Gastrocnemius medialis (tissue), 4 donors: ENCODE measurements at regions not wholly inside any gene's neighbourhood (a gene's known extent, or its start where the extent isn't known, plus 50 kb on each side); places are given as distances from the start of the nearest gene placed in this dataset.

ENCODE experiments used
- CTCF ChIP-seq, 5 experiments: fragments of 450-650 bp in 3 of 5; fragments of 200-600 bp in 2 of 5; sonication (generic) in 2 of 5; IDR thresholded peaks in 4 of 5; conservative IDR thresholded peaks in 1 of 5; 1 replicate in 4 of 5; 2 replicates in 1 of 5; pipeline ENCODE4 v1.5.1; 2016 to 2019; ENCODE audit warnings: antibody characterized with exemption in 5 of 5, mild to moderate bottlenecking in 3 of 5, moderate library complexity in 3 of 5
- POLR2A ChIP-seq, 2 donors: fragments of 450-650 bp; IDR thresholded peaks; one replicate each; pipeline ENCODE4 v1.6.1; 2017; ENCODE audit warnings: antibody characterized with exemption in 2 of 2, mild to moderate bottlenecking in 2 of 2, moderate library complexity in 2 of 2

- TF ChIP-seq CTCF (IDR thresholded peaks at IDR 0.05 in 4 of 5, conservative IDR thresholded peaks at IDR 0.05 in 1 of 5) (no peak), POLR2A (IDR thresholded peaks at IDR 0.05) (no peak)
Measured at GRCh38 chr1:91148641-91149069, 126.8 kb upstream of the ZNF644 start.
